CD4-positive, alpha-beta memory T cell (primary cell): ENCODE measurements at regions not wholly inside any gene's neighbourhood (a gene's known extent, or its start where the extent isn't known, plus 50 kb on each side); places are given as distances from the start of the nearest gene placed in this dataset.
"Not testable (repeated sequence)": the region's sequence is repeated elsewhere in the genome, so short reads cannot be mapped to it uniquely, and the experiment has no call there.

Experiments
- CTCF ChIA-PET: fragments of 350-600 bp; sonication (Branson Sonifier 250); formaldehyde crosslinking; loops from one replicate; lab custom pipeline; 2021; ENCODE audit warnings: inconsistent platforms; ENCODE audit not compliant: partially characterized antibody; lab: Charles Lee
- POLR2A ChIA-PET: fragments of 350-600 bp; sonication (Branson Sonifier 250); formaldehyde crosslinking; loops from one replicate; lab custom pipeline; 2021; ENCODE audit not compliant: partially characterized antibody; lab: Charles Lee
- DNase-seq, 5 donors: peaks; one replicate each; pipeline versions ENCODE4 v3.0.0 to v3.0.0-alpha.2; 2020 to 2022; ENCODE audit warnings: mixed read lengths in 1 of 5
- H3K27ac ChIP-seq: one replicate; pipeline ENCODE4 v1.7.0; 2013; ENCODE audit warnings: low read depth, low read length
- H3K27me3 ChIP-seq: 2 replicates; pipeline ENCODE4 v1.7.0; 2013; ENCODE audit warnings: mild to moderate bottlenecking, low read length, moderate library complexity; ENCODE audit not compliant: insufficient read depth
- H3K36me3 ChIP-seq: 2 replicates; pipeline ENCODE4 v1.7.0; 2013; ENCODE audit warnings: mild to moderate bottlenecking, low read length, moderate library complexity; ENCODE audit not compliant: insufficient read depth
- H3K4me1 ChIP-seq: 2 replicates; pipeline ENCODE4 v1.7.0; 2013; ENCODE audit warnings: mild to moderate bottlenecking, low read length, moderate library complexity; ENCODE audit not compliant: insufficient read depth
- H3K4me3 ChIP-seq, 2 donors: one replicate each; pipeline ENCODE4 v1.7.0; 2013; ENCODE audit warnings: low read length in 2 of 2, mild to moderate bottlenecking in 1 of 2
- H3K9me3 ChIP-seq, 2 donors: one replicate each; pipeline ENCODE4 v1.7.0; 2013; ENCODE audit warnings: low read length in 2 of 2, control low read depth in 1 of 2; ENCODE audit not compliant: control insufficient read depth in 1 of 2
- H3K27ac Mint-ChIP-seq, 7 donors: one replicate each; pipeline ENCODE4 v1.8.0; 2020 to 2021; ENCODE audit warnings: mixed read lengths in 7 of 7, mild to moderate bottlenecking in 6 of 7, inconsistent platforms in 3 of 7, moderate library complexity in 3 of 7
- H3K27me3 Mint-ChIP-seq, 2 donors: one replicate each; pipeline ENCODE4 v1.8.0; 2020 to 2021; ENCODE audit warnings: mixed read lengths in 2 of 2
- H3K36me3 Mint-ChIP-seq, 2 donors: one replicate each; pipeline ENCODE4 v1.8.0; 2020 to 2021; ENCODE audit warnings: mixed read lengths in 2 of 2, inconsistent platforms in 1 of 2, mild to moderate bottlenecking in 1 of 2
- H3K4me1 Mint-ChIP-seq, 4 donors: one replicate each; pipeline ENCODE4 v1.8.0; 2020 to 2021; ENCODE audit warnings: mixed read lengths in 4 of 4, mild to moderate bottlenecking in 1 of 4
- H3K4me3 Mint-ChIP-seq, 8 donors: one replicate each; pipeline ENCODE4 v1.8.0; 2020 to 2021; ENCODE audit warnings: mixed read lengths in 8 of 8, mild to moderate bottlenecking in 7 of 8, moderate library complexity in 6 of 8, inconsistent platforms in 3 of 8
- H3K9me3 Mint-ChIP-seq, 8 donors: one replicate each; pipeline ENCODE4 v1.8.0; 2020 to 2021; ENCODE audit warnings: mixed read lengths in 8 of 8, mild to moderate bottlenecking in 5 of 8, inconsistent platforms in 3 of 8, moderate library complexity in 1 of 8
- intact Hi-C: fragments of 100-400 bp; cut with micrococcal nuclease; formaldehyde crosslinking; loops from one replicate; pipeline ENCODE4 v1.15.1; 2023

DNA sequence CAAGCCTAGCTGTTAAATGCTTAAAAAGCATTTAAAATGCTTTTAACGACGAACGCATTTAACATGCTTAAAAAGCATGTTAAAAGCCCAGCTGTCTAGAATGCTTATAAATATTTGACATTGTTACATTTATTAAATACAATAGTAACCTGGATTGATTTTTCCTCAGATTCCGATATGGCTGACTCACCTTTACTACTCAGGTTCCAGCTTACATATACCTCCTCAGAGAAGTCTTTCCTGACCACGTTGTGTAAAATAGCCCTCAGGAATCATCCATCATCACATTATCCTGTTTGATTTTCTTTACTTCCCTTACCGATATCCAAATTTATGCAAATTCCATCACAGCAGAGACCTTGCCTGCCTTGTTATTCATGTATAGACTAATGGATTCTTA lies 51.4 kb downstream of the SLC41A2 start:
- intact Hi-C loops: no loop called here
- H3K4me3 Mint-ChIP-seq: no peak overlapping the region
- no peaks in the 10 kb centered on the region for H3K4me1 Mint-ChIP-seq
- Histone ChIP-seq H3K4me1 (no peaks in the 10 kb centered on the region), H3K36me3 (no peaks in the 10 kb centered on the region), H3K27ac (no peak overlapping the region), H3K4me3 (no peak overlapping the region), H3K9me3 (no peaks in the 10 kb centered on the region), H3K27me3 (no peaks in the 10 kb centered on the region)
- H3K27me3 Mint-ChIP-seq: no peaks in the 10 kb centered on the region
- no peaks in the 10 kb centered on the region for H3K36me3 Mint-ChIP-seq
- no peaks in the 10 kb centered on the region for H3K9me3 Mint-ChIP-seq
- DNase-seq: no peak
- no peak overlapping the region for H3K27ac Mint-ChIP-seq
- CTCF ChIA-PET: interaction anchor here (0.9 to 1.2 kb wide), 2 partner anchors 21 to 691 kb away, joined by 3 to 4 read pairs; partner anchors contain the start of gene TXNRD1
- POLR2A ChIA-PET: no interaction called here

DNA sequence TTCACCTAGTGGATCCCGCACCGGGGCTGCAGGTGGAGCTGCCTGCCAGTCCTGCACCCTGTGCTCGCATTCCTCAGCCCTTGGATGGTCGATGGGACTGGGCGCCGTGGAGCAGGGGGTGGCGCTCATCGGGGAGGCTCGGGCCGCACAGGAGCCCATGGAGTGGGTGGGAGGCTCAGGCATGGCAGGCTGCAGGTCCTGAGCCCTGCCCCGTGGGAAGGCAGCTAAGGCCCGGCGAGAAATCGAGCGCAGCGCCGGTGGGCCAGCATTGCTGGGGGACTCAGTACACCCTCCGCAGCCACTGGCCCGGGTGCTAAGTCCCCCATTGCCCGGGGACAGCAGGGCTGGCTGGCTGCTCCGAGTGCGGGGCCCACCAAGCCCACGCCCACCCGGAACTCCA lies 52.6 kb downstream of the SLC41A2 start:
- intact Hi-C loops, H3K4me3 Mint-ChIP-seq, POLR2A ChIA-PET, H3K27ac Mint-ChIP-seq, H3K27ac ChIP-seq, H3K9me3 ChIP-seq, H3K9me3 Mint-ChIP-seq, H3K36me3 ChIP-seq, H3K4me3 ChIP-seq, H3K27me3 Mint-ChIP-seq, H3K27me3 ChIP-seq, H3K4me1 Mint-ChIP-seq, H3K4me1 ChIP-seq, CTCF ChIA-PET, H3K36me3 Mint-ChIP-seq, DNase-seq: not testable (repeated sequence)

DNA sequence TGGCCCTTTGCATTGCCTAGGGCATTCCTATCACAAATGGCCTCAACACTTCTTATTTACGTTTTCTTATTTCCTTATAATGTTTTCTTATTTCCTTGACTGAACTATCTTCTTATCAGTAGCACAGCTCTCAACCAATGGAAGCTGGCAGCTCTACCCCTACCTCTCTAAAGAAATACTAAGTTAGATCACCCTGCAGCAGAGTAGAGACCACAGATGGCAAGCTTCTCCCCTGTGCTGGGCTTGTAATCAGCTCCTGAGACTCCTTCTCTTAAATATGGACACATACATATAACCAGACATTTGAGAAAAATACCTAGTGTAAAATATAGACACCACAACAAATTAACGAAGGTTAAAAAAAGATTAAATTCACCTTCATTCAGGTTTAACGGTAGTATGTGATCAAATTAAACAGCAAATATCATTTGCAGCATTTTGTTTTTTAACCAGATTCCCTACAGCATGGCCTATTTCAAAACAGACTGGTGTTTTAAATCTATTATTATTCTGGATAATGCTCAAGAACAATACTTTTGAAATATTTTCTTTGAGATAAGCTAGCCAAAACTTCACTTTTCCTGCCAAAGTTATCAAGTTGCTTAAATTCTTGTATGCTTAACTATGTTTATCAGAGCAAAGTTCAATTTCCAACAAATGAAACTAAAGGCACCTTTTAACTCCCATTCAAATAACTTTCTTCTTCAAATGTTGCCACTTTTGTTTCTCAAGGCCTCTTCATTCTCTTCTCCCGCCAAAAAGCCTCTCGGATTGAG lies 54.3 kb downstream of the SLC41A2 start:
- intact Hi-C loops: no loop called here
- Mint-ChIP-seq H3K9me3 (peaks cover 0 to 12% (median 3%) of the 10 kb centered on the region in 8 donors), H3K4me3 (no peak overlapping the region), H3K4me1 (no peaks in the 10 kb centered on the region), H3K36me3 (peaks cover 0 to 3% of the 10 kb centered on the region in 2 donors), H3K27me3 (no peaks in the 10 kb centered on the region), H3K27ac (no peak overlapping the region)
- DNase-seq: no peak
- H3K4me1 ChIP-seq: no peaks in the 10 kb centered on the region
- H3K4me3 ChIP-seq: no peak overlapping the region
- CTCF ChIA-PET: no interaction called here
- H3K36me3 ChIP-seq: no peaks in the 10 kb centered on the region
- H3K27ac ChIP-seq: no peak overlapping the region
- POLR2A ChIA-PET: no interaction called here
- no peaks in the 10 kb centered on the region for H3K27me3 ChIP-seq
- peaks cover 0 to 4% of the 10 kb centered on the region in 2 donors for H3K9me3 ChIP-seq

DNA sequence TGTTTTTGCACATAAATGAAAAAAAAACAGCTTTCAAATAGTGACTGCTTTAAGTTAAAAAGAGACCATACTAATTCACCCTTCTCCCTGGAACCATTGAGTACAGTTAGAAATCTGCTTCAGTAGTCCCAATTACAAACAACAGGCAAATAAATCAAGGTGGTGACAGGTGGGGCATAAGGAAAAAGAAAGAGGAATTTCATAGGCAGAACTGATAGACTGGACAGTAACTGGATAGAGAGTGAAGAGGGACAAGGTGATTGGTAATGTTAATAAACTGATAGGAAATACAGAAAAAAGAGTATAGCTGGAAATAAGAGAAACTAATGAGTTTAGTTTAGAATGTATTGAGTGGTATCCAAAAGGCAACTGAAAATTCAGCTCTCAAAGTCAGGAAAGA lies 56.0 kb downstream of the SLC41A2 start:
- intact Hi-C loops: no loop called here
- Histone ChIP-seq H3K9me3 (peaks cover 0 to 4% of the 10 kb centered on the region in 2 donors), H3K36me3 (no peaks in the 10 kb centered on the region), H3K27ac (no peak overlapping the region), H3K27me3 (no peaks in the 10 kb centered on the region), H3K4me1 (no peaks in the 10 kb centered on the region), H3K4me3 (no peak overlapping the region)
- Mint-ChIP-seq H3K4me1 (no peaks in the 10 kb centered on the region), H3K36me3 (peaks cover 0 to 3% of the 10 kb centered on the region in 2 donors), H3K4me3 (no peak overlapping the region), H3K27me3 (no peaks in the 10 kb centered on the region), H3K27ac (no peak overlapping the region), H3K9me3 (peaks cover 0 to 15% (median 3%) of the 10 kb centered on the region in 8 donors)
- ChIA-PET POLR2A (no interaction called here), CTCF (no interaction called here)
- no peak for DNase-seq

DNA sequence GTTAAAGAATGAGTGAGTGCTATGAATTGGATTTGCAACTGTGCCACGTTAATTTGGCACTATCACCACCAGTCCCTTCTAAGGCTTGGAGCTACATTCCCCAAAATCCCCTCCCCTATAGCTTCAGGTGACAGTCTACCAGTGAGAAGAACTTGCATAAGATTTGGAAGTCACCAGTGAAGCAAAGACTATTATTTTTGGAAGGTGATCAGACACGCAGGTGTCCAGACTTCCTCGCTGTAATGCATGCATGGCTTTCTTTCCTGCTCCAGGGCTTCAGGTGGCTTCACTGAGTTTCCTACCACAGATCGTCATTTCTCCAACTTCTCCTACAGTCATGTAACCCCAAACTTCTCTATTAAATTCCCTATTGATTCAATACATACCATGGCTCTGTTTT lies 61.4 kb downstream of the SLC41A2 start:
- Histone ChIP-seq H3K4me3 (no peak overlapping the region), H3K4me1 (no peaks in the 10 kb centered on the region), H3K9me3 (peaks cover 0 to 4% of the 10 kb centered on the region in 2 donors), H3K27me3 (no peaks in the 10 kb centered on the region), H3K36me3 (no peaks in the 10 kb centered on the region), H3K27ac (no peak overlapping the region)
- Mint-ChIP-seq H3K36me3 (peaks cover 0 to 3% of the 10 kb centered on the region in 2 donors), H3K9me3 (peaks cover 0 to 15% (median 3%) of the 10 kb centered on the region in 8 donors), H3K4me3 (no peak overlapping the region), H3K27me3 (no peaks in the 10 kb centered on the region), H3K27ac (no peak overlapping the region), H3K4me1 (no peaks in the 10 kb centered on the region)
- ChIA-PET POLR2A (no interaction called here), CTCF (interaction anchor here (1.4 kb wide), 1 partner anchor 515 kb away, joined by 3 read pairs; no protein-coding TSS in a partner anchor)
- intact Hi-C loops: no loop called here
- no peak for DNase-seq

DNA sequence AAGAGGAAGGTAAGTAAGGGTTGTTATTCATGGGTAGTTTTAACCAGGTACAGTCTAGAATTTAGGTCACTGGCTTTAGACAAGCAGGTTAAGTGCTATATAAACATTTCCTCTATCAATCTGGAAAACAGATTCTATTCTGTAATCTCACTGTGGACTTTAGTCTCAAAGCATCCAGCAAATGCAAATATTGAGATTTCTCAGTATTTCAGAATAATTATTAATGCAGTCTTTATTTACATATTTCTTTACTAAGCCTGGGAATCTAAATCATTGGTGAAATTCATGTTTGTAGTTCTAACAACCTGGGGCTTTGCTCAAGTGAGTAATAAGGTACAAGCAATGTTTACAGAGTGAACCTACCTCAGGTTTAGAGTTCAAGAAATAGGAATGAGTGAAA lies 61.9 kb downstream of the SLC41A2 start:
- Histone ChIP-seq H3K9me3 (peaks cover 0 to 4% of the 10 kb centered on the region in 2 donors), H3K36me3 (no peaks in the 10 kb centered on the region), H3K4me3 (no peak overlapping the region), H3K27ac (no peak overlapping the region), H3K4me1 (no peaks in the 10 kb centered on the region), H3K27me3 (no peaks in the 10 kb centered on the region)
- Mint-ChIP-seq H3K4me3 (no peak overlapping the region), H3K27me3 (no peaks in the 10 kb centered on the region), H3K36me3 (peaks cover 0 to 3% of the 10 kb centered on the region in 2 donors), H3K9me3 (peaks cover 0 to 15% (median 3%) of the 10 kb centered on the region in 8 donors), H3K4me1 (no peaks in the 10 kb centered on the region), H3K27ac (no peak overlapping the region)
- no peak for DNase-seq
- POLR2A ChIA-PET: no interaction called here
- CTCF ChIA-PET: interaction anchor here (1.4 kb wide), 1 partner anchor 514 kb away, joined by 3 read pairs; no protein-coding TSS in a partner anchor
- intact Hi-C loops: no loop called here

DNA sequence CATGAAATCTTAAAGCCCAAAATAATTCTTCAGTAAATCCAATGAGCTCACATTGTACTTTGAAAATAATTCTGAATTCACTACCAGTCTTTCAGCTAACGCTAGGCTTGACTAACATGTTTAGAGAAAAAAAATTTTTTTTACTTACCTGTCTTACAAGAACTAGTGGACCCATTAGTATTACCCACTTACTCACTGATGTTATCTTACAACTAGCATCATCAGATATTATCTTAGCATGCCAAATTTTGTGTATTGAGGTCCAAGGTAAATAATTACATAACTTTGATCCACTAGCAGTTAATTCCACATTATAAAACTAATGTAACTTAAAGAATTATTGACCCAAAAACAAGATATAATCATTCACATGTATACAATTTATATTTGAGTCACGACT lies 62.7 kb downstream of the SLC41A2 start:
- POLR2A ChIA-PET: no interaction called here
- peaks cover 0 to 15% (median 3%) of the 10 kb centered on the region in 8 donors for H3K9me3 Mint-ChIP-seq
- intact Hi-C loops: no loop called here
- no peak overlapping the region for H3K27ac Mint-ChIP-seq
- H3K27ac ChIP-seq: no peak overlapping the region
- H3K36me3 ChIP-seq: no peaks in the 10 kb centered on the region
- no peak overlapping the region for H3K4me3 ChIP-seq
- no peak for DNase-seq
- CTCF ChIA-PET: interaction anchor here (1.6 kb wide), 1 partner anchor 514 kb away, joined by 6 read pairs; no protein-coding TSS in a partner anchor
- peaks cover 0 to 3% of the 10 kb centered on the region in 2 donors for H3K36me3 Mint-ChIP-seq
- no peaks in the 10 kb centered on the region for H3K4me1 ChIP-seq
- H3K4me1 Mint-ChIP-seq: no peaks in the 10 kb centered on the region
- no peaks in the 10 kb centered on the region for H3K27me3 Mint-ChIP-seq
- H3K27me3 ChIP-seq: no peaks in the 10 kb centered on the region
- peaks cover 0 to 4% of the 10 kb centered on the region in 2 donors for H3K9me3 ChIP-seq
- no peak overlapping the region for H3K4me3 Mint-ChIP-seq
